GM18511 (cell line): ENCODE measurements at regions not wholly inside any gene's neighbourhood (a gene's known extent, or its start where the extent isn't known, plus 50 kb on each side); places are given as distances from the start of the nearest gene placed in this dataset.
"Not testable (repeated sequence)": the region's sequence is repeated elsewhere in the genome, so short reads cannot be mapped to it uniquely, and the experiment has no call there.

Experiments used
- ATAC-seq: cut with Tn5 transposase; IDR thresholded peaks from one replicate; pipeline ENCODE4 v1.9.1; 2021; ENCODE audit warnings: mild to moderate bottlenecking, moderate library complexity; ENCODE audit not compliant: unreplicated experiment

DNA sequence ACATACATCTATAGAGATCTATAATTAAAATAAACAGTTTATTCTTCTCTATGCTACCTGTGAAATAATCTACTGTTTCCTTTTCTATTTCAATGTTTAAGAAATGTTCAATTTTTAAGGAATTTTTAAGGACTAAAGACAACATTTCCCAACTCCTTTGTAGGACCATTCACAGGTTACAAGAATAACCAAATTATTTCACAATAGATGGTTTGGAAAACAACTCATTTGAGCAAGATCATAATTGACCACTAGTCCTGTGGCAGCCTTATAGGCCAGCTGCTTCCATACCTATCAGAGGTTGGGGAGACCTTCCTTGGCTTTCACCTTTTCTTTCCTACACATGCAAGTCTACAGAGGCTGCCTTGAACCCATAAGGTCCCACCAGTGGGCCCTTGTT lies 193.7 kb downstream of the TTC39B start:
- ATAC-seq, result no peak

DNA sequence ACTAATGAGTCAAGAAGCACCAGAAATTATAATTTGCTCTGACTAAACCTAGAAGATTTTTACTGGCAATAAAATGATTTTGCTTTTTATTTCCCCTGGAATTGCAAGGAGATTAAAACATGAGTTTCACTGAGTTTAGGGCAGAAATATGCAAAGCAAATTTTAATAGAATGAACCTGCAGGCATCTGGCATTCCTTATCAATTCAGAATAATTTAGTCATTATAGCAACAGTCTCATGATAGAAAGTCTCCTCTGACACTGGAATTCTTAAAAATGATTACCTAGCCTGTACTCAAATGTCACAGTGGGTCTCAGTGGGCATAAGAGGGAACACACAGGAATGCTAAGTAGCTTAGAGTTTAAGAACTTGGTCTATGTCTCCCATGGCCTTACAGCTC lies 195.9 kb downstream of the TTC39B start:
- ATAC-seq, result no peak

DNA sequence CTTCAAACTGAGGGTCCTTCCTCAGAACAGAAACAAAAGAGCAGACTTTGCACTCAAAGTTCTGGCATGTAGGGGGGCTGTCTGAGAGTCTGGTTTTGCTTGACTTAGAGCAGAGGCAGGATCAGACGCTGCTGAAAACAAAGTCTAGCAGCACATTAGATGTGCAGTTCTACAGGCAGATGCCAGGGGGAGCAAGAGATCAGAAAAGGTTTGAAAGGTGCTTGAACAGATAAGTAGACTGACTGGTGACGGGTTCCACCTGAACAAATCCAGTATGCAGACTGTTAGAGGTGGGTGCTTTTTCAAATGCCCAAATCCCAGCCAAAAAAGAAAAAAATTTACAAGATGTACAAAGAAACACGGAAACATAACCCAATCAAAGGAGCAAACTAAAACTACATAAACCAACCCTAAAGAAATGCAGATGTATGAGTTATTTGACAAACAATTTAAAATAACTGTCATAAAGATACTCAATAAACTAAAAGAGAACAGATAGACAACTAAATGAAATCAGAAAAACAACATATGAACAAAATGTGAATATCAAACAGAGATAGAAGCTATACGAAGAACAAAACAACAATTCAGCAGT lies 194.7 kb upstream of the FREM1 start:
- ATAC-seq, result peak; percentile 96

DNA sequence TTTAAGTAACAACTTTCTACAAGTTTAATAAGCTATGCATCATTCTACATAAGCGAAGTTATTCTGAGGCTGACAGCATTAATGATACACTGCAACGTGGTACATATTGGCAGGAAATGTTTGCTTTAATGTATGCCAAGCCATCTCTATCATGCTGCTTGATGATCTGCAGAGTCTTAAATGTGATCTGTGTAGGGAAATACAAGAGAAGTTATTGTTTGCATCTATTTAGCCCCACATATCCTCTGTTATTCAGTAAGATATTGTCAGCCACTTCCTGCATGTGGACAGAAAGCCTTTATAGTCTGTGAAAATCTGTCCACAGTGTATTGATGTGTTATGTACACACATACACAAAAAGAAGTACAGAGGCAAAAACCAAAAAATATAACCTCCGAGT lies 193.1 kb upstream of the FREM1 start:
- ATAC-seq, result no peak

DNA sequence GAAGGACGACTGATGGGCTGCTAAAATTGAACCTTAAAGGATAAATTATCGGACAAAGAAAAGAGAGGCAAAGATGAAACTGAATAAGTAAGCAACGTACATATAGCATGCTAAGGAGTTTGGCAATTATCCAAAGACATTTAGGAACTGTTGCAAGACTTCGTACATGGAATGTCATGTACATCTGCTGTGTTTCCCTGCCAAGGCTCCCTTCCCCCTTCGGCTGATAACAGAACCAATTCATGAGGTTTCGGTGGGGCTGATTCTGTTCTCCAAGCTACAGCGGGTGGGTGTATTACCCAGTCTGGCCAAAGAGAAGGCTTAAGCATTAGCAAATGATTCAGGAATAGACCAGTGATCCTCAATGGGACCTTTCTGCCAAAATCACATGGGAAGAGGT lies 190.9 kb upstream of the FREM1 start:
- no peak for ATAC-seq

DNA sequence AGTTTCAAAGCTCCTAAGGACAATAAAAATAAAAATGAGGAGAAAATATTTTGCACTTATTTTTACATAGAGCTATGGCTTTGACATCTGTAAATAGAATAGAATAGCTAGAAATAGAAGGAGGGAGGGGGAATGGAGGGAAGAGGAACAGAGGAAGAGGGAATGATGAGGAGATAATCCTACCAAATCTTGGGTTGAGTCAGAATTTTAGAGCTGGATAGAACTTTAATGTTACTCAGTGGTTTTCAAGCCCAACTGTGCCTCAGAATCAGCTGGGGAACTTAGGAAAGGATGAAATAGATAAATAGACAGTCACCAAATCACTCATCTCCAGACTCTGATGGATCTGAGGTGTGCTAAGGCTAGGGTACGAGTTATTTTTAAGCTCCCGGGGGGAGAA lies 190.3 kb upstream of the FREM1 start:
- ATAC-seq, result no peak

DNA sequence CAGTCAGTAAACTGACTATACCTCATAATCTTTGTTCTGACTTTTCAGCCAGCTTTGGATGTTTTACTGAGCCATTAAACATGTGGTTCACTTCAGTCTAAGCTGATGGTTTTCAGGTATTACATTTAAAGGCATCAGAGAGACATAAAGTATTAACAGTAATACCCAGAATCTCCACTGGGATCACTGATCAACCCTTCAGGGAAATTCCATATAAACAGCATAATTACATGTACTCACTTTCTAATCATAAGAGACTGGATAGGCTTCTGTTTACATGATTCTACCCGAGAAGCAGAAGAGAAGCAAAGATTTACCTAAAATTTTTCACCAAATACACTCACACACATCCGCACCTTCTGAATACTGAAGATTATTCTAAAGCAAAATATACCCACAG lies 186.7 kb upstream of the FREM1 start:
- no peak for ATAC-seq

DNA sequence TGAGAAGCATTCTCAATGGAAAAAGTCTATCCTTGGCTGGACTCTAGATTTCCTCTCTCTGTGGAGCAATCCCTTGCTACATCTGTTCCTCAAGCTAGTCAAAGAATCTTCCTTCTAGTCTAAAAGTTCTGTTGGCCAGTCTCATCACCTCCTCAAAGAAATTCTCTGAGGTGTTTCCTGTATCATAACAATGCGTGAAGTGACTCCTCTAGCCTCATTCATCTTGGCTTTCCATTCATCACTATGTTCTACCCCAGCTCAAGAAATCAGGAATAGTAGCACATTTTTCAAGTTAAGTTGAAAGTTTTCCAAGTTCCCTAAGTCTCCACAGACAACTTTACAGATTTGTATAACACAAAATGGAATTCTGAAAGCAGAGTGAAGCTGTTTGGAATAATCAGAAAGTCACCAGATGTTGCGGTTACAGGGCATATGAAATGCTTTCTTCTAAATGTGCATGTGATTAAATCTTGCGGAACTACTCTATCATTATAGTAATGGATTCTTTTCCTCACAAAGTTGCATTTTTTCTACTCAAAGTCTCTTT lies 176.6 kb upstream of the FREM1 start:
- no peak for ATAC-seq

DNA sequence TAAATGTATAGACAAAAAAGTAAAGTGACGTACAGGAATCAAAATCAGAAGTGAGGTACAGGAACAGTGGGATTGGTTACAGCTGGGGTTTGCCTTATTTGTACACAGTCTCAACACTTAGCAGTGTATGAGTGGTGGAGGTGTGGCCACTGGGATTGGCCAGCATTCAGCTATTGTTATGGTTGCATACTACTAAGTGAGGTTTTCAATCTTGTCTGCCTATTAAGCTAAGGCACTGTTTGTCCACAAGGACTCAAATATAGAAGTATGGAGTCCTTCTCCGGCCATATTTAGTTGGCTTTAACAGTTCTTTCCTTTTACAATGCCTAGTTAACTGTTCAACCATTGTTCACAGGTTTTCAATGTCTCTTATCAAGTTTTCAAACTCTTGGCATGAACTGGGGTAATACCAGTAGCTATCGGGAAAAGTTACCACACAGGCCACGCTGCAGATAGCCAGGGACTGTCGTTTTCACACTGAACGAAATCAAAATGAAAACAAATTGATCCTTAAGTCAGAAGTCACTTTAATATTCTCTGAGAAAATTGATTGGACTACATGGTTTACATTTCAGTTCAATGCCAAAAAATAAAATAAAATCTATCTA lies 176.0 kb upstream of the FREM1 start:
- ATAC-seq, result no peak

DNA sequence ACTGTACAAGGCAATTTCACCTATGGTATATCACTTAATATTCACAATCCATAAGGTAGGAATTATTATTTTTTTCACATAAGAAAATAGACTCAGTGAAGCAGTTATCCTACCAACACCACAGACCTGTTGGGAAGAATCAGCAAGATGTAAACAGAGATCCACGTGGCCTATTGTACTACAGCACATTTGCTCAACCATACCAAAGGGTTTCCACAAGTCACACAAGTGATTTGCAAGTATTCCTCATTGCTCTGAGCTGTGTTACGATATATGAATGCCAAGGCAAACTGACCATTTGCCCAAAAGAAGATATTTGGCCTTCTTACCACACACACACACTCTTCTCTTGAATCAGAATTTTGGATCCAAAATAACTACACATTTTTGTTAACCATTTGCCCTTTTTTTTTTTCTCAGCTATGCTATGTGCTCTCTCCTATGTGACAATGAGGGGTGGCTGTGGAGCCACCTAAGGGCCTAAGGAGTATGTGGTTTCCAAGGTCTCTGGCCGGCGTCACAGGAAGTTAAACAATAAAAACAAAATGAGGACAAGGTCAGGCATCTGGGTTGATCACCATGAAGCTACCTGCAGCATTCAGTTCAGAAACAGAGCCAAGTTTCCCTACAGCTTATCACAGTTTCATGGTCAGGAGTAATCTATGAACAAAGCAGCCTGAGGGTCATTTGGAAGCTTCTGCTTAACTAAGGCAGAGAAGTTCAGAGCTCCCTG lies 171.0 kb upstream of the FREM1 start:
- ATAC-seq, result no peak

DNA sequence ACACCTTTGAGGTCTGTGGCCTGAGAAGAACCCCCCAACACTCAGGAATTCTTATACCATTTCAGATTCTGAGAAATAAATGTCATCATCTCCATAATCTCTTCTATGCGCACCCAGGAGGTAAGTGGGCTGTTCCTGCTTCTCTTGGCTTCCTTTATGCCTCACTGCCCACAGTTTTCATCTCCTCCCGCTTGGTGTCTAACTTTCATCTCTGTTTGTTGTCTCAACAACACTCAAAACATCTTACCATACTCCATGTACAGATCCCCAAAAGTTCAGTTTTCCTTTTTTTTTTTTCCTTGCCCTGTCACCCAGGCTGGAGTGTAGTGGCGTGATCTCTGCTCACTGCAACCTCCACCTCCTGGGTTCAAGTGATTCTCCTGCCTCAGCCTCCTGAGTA lies 170.2 kb upstream of the FREM1 start:
- ATAC-seq, result no peak

DNA sequence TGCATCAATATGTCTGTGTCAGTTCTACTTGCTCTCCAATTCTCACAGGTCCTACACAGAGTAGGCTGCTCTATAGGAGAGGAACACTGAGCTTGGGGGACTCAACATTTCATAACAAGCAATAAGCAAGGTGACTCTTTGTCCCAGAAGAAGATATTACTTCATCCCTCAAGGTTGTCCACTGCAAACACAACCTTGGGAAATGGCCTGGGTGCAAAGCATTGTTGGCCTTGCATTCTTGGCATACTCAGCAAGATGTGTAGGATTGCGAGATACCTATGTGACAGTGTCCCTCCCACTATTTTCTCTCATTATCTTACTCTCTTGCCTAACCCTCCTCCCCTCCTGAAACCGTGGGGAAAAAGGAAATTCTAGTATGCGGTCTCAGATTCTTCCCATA lies 169.8 kb upstream of the FREM1 start:
- no peak for ATAC-seq

DNA sequence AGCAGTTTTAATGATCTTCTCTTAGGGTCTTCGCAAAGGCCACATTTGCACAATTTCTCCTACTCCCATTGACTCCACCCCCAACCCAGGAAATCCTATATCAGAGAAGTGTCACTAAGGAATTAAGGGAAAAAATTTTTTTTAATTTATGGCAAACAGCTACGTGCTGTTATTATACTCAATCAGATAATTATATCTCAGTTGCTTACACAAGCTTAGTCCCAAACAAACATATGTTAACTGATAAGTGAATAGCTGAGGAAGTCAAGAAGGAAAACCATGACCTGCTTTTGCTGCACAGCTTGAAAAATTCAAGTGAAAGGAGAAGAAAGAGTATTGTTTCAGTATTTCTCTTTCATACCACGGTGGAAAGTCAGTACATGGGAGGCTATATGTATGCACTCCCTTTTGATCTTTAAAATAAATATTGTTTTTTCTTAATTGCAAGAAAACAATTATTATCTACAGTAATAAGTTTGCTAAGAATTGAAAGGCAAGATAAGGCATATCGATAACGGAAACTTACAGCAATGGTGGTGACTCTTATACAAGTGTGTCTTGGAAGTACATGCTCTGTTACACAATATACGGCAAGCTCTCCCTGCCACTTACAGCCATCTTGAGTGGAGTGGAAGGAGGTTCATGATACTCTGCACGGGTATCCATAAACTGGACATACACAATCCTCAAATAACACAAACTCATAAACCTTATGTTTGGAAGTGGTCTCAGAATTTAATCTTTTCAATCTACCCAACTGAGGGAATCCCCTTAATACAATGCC lies 167.9 kb upstream of the FREM1 start:
- no peak for ATAC-seq

DNA sequence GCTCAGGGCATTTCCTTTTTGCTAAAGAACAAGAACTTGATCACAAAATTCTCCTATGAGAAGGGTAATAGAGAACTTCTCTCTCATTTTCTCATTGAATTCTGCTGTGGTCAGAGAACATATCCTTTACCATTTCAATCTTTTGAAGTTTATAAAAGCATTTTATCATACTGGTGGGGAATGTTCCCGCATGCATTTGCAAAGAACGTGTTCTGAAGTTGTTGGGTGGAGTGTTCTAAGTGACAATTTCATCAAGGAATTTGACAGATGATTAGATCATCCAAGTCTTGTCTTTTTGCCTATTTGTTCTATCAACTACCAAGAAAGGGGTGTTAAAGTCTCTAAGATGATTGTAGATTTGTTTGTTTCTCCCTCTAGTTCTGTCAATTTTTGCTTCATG lies 163.4 kb upstream of the FREM1 start:
- ATAC-seq, result no peak

DNA sequence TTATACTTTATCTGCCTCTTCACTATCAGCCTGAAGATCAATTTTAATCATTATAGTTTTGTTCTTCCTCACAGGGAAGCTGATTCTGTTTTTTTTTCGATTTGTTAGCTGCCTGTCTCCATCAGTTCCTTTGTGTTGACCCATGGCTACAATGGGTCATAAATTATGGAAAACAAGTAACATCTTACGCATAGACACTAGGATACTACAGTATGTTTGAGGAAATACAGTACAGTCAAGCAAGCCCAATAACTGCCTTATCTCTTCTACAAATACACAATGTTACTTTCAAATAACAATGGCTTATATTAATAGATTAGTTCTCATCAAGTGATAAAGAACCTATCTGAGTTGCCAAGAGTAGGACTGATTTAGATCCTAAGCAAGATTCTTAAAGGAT lies 160.5 kb upstream of the FREM1 start:
- ATAC-seq, result no peak

DNA sequence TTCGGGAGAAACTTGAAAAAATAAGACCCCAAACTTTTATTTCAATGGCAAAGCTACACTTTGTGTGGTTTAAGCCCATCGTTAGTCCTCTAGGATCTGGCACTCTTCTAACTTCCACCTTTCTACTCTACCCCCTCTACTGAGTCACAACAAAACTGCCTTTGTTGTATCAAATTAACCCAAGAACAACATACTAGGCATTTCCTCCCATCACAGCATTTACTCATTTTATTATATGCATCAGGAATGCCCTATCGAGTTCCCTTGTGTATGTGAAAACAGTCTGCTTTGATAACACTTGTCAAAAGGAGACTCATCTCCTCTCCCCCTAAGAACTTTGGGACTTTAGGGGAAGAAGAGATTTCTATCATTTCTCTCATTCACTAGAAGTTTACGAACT lies 158.9 kb upstream of the FREM1 start:
- no peak for ATAC-seq

DNA sequence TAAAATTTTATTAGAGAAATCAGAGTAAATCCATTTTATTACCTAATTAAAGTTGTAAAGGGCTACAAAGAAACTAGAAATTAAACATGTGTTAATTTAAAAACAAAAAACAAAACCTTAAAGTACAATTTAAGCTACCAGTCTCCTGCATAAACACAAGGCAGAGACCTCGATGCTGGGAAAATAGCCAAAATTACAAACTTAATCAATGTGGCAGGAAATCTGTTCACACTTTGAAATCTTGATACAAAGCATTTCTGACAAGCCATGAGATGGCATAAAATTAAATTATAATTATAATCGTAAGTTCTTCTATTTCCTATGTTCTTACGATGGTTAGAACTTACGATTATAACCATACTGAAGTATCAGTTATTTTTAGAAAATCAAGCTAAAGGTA lies 158.0 kb upstream of the FREM1 start:
- no peak for ATAC-seq

DNA sequence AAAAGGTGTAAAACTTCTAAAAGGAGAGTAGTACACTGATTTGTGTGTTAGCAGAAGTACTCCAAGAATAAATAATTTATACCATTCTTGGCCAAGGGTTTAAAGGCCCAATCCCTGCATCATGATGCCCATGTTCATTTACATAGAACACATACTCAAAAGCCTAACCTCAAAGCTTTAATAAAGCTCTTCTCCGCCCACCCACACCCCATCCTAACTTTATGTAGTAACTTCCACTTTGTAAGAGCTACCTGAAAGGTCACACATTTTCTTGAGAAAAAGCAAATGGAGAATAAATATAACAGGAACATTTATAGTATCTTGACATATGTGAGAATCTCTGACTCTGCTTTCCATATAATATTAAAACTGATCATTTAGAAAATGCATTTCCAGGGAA lies 148.8 kb upstream of the FREM1 start:
- ATAC-seq, result no peak

DNA sequence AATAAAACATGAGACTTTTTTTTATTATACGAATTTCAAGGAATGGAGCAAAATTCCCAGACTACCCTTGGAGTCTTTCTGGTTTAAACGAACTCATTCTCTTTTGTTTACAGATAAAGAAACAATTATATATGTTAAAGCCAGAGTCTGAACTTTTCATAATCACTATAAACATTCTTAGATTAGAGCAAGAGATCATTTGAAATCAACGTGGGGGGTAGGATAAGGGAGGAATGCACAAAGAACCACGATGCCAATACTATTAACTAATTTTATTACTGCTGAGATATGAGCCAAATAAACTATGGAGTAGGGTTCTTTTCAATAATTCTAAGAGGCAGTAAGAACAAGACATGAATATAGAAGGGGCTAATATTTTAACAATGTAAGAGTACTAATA lies 148.0 kb upstream of the FREM1 start:
- ATAC-seq, result no peak

DNA sequence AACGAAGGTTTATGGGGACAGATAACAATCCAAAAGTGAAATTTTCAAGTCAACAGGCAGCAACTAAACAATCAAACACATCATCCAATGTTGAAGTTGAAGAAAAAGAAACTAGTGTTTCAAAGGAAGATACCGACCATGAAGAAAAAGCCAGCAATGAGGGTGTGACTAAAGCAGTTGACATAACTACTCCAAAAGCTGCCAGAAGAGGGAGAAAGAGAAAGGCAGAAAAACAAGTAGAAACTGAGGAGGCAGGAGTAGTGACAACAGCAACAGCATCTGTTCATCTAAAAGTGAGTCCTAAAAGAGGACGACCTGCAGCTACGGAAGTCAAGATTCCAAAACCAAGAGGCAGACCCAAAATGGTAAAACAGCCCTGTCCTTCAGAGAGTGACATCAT lies 145.1 kb upstream of the FREM1 start:
- not testable (repeated sequence) for ATAC-seq

DNA sequence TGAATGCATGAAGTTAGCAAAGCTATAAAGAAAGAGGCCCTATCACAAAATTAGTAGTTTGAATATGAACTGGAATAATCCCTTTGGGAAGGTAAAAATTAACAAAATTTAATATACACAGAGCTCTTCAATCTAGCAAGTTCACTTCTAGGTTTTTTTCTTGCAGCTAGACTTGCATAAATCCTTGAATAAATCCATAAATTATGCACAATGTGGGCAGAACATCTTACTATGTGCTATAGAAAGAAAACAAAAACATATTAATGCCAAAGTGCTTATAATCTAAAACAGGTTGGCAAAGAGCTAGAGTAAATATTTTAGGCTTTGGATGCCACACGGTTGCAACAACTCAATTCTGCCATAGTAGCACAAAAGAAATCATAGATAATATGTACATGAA lies 138.5 kb upstream of the FREM1 start:
- no peak for ATAC-seq
